HG03025 (cell line): ENCODE measurements at regions not wholly inside any gene's neighbourhood (a gene's known extent, or its start where the extent isn't known, plus 50 kb on each side); places are given as distances from the start of the nearest gene placed in this dataset.

Experiments used
- ATAC-seq: cut with Tn5 transposase; IDR thresholded peaks from one replicate; pipeline ENCODE4 v1.9.1; 2021; ENCODE audit warnings: mild to moderate bottlenecking, moderate library complexity; ENCODE audit not compliant: unreplicated experiment, low FRiP score

GRCh38 chr6:29884261-29884660 lies 56.6 kb downstream of the HLA-G start:
- no peak for ATAC-seq

GRCh38 chr6:29886701-29887100 lies 55.6 kb upstream of the HLA-A start:
- no peak for ATAC-seq

- peak; percentile 30 for ATAC-seq
Observed at GRCh38 chr6:29887330-29887818, 55.0 kb upstream of the HLA-A start.

- ATAC-seq = peak; percentile 70
Observed at GRCh38 chr6:29887819-29888776, 54.2 kb upstream of the HLA-A start.
